NCI-H82 (cell line): ENCODE measurements at regions not wholly inside any gene's neighbourhood (a gene's known extent, or its start where the extent isn't known, plus 50 kb on each side); places are given as distances from the start of the nearest gene placed in this dataset.
"Not testable (repeated sequence)": the region's sequence is repeated elsewhere in the genome, so short reads cannot be mapped to it uniquely, and the experiment has no call there.

Experiments
- DNase-seq: peaks from one replicate; lab custom pipeline; 2025; lab: John Stamatoyannopoulos, UW

DNA sequence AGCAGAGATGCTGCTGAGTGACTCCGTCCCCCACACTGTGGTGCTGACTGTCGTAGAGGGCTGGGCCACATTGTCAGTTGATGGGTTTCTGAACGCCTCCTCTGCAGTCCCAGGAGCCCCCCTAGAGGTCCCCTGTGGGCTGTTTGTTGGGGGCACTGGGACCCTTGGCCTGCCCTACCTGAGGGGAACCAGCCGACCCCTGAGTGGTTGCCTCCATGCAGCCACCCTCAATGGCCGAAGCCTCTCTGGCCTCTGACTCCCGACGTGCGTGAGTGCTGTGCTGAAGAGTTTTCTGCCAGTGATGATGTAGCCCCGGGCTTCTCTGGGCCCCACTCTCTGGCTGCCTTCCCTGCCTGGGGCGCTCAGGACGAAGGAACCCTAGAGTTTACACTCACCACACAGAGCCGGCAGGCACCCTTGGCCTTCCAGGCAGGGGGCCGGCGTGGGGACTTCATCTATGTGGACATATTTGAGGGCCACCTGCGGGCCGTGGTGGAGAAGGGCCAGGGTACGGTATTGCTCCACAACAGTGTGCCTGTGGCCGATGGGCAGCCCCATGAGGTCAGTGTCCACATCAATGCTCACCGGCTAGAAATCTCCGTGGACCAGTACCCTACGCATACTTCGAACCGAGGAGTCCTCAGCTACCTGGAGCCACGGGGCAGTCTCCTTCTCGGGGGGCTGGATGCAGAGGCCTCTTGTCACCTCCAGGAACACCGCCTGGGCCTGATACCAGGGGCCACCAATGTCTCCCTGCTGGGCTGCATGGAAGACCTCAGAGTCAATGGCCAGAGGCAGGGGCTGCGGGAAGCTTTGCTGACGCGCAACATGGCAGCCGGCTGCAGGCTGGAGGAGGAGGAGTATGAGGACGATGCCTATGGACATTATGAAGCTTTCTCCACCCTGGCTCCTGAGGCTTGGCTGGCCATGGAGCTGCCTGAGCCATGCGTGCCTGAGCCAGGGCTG, 181.1 kb downstream of the TBC1D2B start:
- not testable (repeated sequence) for DNase-seq

DNA sequence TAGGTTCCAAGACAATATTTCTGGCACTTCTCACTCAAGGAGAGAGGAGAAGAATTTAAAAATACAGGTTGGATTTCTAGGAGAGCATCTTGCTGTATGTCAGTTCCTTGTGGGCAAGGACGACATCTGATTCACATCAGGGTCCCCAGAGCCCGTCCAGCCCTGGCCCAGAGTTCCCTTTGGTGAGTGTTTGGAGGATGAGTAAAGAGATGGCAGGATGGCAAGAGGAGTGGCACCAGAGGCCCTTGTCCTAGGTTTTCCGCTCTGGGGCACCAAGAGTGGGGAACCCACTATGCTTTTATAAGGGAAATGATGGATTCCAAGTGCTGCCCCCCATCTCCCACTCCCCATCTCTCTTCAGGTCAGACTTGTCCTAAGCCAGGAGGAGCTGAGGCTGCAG, 181.8 kb downstream of the TBC1D2B start:
- DNase-seq = no peak

DNA sequence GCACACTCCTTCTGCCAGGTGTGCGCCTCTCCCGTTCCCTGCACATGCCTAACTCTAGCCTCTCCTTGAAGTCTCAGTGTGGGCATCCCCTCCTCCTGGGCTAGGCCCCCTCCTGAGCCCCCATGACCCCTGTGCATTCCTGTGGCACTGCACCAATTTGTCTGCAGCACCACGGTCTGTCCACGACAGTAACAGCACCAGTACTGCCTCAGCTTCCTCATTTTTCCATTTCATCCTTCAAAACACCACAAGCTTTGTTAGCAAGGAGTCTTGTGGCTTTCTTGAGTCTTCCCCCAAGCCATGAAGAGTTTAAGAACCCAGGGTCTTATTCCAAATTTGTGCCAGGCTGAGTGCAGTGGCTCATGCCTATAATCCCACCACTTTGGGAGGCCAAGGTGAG, 182.4 kb downstream of the TBC1D2B start:
- not testable (repeated sequence) for DNase-seq

DNA sequence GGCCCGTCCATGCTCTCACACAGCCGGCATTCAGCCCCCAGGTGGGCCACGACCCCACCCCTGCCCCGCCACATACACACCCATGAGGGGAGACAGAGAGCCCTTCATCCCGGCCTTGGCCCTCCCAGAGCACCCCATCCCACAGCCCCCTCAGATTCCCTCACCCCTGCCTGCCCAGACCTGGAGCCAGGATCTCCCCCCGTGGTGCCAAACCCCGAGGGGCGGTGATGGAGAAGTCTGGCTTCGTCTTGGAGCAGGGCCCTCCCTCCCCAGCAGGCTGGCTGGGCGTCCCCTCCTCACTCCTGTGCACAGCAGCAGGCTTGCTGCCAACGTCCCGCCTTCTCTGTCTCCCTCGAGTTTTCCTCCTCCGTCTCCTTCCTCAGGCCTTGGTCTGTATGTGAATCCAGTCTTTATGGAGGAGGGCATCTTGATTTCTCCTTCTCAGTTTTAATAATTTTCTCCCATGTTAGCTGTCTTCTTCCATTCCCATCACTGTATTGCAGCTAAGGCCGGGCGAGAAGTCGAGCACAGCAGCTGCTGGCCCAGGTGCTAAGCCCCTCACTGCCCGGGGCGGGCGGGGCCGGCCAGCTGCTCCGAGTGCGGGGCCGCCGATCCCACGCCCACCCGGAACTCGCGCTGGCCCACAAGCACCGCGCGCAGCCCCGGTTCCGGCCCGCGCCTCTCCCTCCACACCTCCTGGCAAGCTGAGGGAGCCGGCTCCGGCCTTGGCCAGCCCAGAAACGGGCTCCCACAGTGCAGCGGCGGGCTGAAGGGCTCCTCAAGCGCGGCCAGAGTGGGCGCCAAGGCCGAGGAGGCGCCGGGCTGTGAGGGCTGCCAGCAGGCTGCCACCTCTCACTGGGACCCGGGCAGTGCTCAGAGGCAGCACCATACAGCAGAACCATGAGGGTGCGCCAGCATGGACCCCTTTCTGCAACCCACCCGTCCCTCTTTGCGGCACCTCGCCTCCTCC, 183.6 kb downstream of the TBC1D2B start:
- DNase-seq = peak; percentile 62

DNA sequence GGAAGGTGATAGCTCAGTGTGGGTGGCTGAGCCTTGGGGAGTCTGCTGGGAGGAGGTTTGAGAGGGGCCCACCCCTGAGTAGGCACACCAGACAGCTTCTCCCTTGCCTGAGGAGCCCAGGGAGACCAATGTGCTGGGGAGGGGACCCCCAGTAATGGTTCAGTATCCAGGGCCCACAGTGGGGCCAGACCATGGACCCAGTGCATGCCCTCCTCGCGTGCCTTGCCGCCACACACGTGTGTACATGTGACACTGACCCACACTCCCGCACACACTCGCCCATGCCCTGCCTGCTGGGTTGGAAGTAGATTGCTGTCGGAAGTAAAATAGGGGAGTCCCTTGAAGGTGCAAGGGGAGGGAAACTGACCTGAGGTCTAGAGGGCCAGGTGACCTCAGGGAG, 184.3 kb downstream of the TBC1D2B start:
- DNase-seq = not testable (repeated sequence)

DNA sequence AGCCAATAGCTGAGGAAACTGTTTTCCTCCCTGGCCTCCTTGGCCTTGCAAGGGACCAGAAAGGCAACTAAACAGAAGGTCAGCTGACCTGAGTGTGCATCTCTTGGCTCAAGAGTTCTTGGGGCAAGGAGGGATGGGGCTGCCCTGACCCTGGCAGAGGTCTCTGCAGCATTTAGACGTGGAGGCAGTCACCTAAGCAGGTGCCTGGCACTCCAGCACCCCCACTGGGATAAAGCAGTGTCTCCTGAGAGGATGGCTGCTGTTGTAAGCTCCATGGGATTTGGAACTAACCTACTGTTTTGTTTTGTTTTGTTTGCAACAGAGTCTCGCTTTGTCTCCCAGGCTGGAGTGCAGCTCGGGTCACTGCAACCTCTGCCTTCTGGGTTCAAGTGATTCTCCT, 185.2 kb downstream of the TBC1D2B start:
- no peak for DNase-seq

DNA sequence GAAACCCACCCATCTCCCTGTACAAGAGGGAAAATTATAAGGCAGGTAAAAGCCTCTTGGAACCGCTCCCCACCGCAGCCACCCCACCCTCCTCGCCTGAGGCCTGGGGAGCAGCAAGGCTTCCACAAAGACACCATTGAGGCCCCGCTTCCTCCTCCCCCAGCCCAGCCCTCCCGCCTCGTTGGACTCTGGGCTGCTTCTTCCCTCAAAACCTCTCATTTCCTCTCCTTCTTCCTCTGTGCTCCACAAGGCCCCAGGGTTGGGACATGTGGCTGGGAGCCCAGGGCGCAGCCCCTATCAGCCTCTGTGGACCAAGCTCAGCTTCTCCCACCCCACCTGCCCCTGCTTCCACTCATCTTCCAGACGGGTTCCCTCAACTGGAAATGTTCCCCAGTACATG, 185.6 kb downstream of the TBC1D2B start:
- not testable (repeated sequence) for DNase-seq

DNA sequence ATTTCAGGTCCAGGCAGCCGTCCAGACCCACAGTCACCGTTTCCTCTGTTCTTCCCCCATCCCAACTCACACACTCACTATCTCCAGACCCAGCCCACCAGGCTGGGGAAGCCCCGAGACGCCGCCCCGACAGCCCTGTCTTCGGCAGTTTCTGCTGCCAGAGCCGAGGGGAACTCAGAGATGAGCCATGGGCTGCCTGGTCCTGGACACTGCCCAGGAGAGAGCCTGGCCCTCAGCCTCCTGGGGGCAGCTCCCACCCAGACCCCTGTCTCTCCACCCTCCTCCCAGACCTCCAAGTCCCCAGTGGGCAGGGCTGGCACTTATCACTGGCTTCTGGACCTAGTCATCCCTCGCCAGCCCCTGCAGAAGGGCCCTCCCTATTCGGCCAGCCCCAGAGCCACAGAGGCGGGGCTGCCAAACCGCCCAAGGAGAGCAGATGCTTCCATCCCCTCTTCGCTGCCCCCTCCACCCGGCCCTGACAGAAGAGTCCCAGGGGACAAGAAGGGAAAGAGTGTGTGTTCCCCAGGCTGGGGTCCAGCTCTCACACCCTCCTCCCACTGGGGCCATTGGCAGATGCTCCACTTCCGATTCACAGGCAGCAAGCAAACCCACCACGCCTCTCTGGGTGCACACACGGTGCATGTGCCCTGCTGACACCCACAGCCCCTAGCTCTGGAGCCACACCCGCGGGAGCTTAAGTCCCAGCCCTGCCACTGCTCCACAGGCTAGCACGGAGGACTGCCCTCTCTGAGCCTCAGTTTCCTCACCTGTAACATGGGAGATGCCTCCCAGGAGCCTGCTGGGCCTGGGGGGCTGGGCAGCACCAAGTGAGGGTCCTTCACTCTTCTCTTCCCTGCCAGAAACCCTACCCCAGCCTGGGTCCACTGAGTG, 186.4 kb downstream of the TBC1D2B start:
- peak; percentile 93 for DNase-seq

DNA sequence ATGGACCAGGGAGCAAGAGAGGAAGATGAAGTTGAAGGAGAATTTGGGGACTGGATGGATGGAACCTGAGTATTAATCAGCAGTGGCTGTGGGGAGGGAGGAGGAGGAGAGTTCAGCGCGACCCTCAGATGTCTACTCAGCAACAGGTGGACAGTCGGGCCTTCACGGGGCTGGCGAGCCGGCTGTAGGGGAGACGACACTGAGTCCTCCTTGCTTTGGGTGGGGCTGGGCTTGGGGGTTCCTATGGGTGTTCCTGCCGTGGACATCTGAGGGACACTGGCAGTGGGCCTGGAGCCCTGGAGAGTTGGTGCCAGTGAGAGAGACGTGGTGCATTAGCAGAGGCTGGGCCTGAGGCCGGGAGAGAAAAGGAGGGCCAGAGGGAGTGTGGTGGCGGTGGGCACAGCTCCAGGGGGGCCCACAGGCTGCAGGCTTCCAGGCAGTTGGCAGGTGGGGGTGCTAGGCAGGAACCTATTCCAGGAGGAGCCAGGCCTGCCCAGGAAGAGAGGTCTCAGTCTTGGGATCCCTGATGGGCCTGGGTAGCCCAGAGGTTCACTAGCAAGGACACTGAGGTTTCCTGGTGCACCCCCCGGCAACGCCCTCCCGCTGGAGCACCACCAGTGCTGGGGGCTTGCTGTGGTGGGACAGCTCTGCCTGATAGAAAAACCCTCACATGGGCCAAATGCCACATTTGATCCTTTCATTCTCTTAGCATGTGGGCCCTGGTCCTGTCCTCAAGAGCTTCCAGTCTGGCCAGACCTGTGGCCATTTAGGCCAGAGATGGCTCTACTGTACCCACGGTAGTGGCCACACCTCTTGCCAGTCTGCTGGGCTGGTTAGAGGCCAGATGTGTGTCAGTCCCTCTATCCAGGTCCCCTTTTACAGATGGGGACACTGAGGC, 187.4 kb downstream of the TBC1D2B start:
- not testable (repeated sequence) for DNase-seq

DNA sequence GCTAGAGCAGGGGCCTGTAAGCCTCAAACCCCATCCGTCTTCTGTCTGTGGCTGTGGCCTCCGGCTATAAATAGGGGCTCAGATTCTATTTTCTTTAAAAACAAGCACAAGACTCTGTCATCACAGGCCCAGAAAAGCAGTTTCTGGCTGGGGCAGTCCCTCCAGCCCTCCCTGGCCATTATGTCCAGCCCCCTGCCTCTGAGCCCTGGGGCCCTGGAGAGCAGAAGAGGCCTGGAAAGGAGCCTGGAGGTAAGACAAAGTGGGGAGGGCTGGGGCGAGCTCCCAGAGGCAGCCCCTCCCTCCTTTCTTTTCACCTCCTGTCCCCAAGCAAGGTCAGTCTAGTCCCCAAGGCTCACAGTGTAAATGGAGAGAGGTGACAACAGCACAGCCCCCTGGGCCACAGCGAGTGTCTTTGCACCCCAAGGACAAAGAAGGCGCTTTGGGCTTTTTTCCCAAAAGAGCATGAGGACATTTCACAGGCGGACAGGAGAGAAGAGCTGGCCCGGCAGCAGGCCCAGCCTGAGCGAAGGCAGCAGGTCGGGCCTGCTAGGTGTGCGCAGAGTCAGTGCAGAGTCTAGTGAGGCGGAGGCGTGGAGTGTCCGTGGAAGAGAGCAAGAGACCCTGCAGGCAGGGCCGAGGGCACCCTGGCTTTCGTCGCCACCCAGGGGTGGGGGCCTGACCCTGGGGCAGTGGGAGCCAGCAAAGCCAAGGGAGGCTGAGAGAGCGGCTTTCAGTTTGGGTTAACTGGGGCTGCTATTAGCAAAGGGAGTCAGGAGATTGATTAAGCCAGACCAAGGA, 188.3 kb downstream of the TBC1D2B start:
- DNase-seq = no peak

DNA sequence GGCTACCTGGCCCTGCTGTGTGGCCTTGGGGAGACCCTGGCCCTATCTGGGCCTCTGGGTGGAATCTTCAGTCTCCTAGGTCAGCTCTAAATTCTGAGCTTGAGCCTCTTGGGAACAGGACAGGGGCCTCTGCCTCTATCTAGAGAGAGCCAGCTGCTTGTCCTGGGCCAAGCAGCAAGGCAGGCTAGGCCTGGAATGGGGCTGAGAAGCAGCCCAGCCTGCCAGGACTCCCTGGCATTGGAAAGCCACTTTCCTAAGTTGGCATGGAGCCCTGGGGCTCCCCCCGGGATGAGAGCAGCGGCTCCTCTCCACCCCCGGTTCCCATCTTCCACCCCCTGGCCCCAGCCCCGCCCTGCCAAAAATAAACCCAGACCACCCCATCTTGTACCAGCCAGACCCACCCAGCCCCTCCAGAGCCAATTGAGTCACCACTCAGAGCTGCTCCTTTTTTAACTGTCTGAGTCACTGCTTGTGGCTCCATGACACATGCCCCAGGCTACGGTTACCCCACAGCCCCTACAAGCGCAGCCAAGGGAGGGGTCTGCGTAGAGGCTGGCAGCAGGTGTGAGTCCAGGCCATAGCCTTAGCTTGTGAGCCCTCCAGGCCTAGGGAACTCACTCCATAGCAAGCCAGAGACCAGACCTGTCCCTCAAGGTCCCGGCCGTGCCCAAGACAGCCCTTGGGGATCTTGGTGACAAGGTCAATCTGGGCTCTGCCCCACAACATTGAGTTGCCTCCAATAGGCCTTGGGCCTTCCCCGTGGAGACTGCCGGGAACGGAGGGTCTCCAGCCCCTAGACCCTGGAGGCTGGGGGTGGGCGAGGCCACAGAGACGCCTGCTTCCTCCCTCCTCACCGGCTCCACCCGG, 189.7 kb downstream of the TBC1D2B start:
- DNase-seq = not testable (repeated sequence)

DNA sequence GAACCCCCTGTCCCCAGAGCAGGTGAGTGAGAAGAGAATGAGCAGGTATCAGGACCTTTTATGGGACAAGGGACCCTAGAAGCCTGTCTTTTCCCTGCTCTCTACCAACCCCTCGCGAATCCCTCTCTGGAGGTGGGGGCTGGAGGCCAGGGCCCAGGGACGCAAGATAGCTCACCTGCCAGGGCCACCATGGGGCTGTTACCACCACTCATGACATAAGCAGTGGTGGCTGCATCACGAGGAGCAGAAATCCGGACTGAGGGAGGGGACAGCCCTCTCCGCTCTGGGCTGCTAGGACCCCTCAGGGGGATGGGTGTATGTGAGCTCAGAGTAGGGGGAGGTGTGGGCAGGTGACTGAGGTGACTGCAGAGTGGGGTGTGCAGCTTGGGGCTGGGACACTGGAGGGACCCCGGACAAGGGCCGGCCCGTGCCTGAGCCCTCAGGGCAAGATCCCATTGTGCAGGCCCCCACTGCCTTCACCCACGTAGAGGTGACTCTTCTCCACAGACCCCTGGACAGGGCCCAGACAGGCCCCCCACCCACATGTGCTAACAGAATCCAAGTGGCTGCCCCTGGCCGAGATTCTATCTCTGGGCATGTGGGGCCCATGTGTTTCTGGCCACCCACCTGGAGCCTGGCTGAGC, 190.6 kb downstream of the TBC1D2B start:
- DNase-seq = no peak

DNA sequence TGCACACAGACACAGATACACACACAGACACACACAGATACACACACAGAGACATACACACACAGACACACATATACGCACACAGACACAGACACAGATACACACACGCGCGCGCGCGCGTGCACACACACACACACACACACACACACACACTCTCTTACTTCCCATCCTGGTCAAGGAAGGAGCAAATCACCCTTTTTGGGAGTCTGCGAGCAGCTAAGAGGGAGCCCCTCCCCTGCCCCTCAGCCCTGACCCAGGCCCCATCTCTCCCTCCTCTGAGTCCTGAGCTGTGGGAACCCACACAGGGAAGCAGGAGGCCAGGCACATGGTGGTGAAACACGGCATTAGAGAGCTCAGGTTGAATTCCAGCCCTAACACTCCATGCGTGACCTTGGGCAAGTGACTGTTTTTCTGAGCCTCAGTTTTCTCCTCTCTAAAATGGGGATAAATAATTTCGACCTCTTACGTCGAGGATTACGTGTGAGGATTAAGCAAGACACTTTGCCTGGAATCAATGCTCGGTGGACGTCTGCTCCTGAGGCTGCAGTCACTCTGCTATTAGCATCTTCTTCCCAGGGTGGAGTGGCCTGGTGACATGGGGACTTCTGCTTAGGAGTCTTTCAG, 191.5 kb downstream of the TBC1D2B start:
- DNase-seq = not testable (repeated sequence)

DNA sequence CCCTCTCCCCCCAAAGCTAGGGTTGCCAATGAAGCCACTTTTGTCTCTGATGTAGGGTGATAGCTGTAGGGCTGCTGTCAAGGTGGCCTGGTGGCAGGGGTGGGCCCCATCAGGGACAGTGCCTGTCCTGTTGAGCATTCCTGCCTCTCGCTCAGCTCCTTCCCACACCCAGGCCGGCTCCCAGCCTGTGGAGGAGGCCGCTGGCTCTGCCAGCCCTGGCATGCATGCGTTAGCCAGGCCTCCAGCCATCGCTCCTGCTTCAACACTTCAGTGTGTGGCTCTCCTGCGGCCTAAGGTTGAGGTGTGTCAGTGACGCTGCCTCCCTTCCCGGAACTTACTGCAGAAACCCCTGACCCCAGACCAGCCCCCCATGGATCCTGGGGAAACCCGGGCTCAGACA, 194.5 kb downstream of the TBC1D2B start:
- DNase-seq = not testable (repeated sequence)

DNA sequence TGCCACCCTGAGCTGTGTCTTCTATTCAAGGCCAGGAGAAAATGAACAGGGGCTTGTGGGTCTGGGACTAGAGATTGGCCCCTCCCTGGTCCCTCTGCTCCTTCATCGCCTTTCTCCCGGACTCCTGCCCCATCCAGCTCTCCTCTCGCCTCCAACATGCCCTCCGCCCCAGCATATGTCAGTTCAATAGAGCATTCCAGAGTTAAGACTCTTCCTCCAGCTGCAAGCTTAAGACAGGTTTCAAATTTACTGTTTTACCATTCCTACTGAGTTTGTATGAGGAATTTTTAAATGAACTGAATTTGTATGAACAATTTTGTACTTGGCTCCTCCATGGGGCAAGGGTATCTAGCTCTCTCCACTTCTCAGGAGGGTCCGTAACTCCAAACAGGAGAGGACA, 195.6 kb downstream of the TBC1D2B start:
- DNase-seq = no peak

DNA sequence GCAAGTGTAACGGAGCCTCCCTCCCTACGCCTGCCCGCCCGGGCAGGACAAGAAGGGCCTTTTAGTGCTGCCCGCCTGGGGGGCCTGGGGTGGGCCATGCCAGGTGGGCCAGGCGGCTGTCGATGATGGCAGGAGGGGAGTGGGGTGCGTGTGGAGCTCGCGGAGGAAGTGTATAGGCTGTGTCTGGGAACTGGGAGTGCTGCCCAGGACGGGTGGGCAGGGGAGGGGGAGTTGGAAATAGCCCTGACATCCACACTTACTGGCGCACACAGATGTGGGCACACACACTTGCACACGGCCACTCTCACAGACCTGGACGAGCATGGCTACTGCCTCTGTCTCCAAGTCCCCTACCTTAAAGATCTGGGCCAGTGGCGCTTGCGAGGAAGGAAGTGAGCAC, 196.0 kb downstream of the TBC1D2B start:
- not testable (repeated sequence) for DNase-seq

DNA sequence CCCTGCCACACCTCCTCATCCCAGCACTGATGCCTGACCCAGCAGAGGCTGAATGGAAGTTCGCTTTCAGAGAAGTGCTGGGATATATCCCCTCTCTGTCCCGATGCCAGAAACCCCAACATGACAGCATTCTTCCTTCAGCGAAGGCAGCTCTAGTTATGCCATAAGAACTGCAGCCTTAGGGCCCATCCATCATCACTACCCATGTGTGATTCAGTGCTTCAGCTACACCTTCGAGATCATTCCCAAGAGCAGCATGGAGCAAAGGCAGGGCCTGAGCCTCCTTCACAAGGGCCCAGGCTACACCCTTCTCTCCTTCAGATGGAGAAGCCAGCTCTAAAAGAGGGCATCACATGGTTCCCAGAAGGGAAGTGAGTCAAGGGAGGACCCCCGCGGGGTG, 198.0 kb downstream of the TBC1D2B start:
- not testable (repeated sequence) for DNase-seq
